Inferior parietal cortex (tissue), 1 donor: ENCODE measurements at regions not wholly inside any gene's neighbourhood (a gene's known extent, or its start where the extent isn't known, plus 50 kb on each side); places are given as distances from the start of the nearest gene placed in this dataset.
"Not testable (repeated sequence)": the region's sequence is repeated elsewhere in the genome, so short reads cannot be mapped to it uniquely, and the experiment has no call there.

Experiments
- DNase-seq: peaks from one replicate; pipeline ENCODE4 v3.0.0-alpha.2; 2016; ENCODE audit errors: extremely low spot score

DNA sequence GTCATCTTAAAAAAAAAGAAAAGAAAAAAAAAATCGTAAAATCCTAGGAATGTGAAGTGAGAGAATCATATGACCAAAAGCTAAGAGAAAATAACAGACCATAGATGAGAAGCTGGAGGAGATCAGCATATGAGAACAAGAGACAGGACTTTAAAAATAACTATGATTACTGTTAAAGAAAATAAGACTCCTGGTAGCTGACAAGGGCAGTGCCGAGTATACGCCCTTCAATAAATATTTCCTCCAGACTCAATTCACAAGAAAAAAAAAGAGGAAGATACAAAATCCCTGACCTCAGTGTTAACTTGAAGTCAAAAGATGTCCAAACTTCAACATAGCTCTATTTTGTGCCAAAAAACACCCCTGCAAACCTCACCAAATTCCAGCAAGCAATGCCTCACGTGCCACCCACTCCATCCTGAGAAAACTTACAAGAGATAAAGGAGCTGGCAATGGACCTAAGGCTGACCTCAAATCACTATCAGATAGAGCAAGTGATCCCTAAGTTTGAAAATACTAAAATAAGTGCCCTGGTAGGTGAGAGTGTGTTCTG is 817.2 kb downstream of the SOCS6 start:
- DNase-seq, result no peak

- DNase-seq, result no peak
Measured at GRCh38 chr18:71105078-71105819, 816.4 kb downstream of the SOCS6 start.

- DNase-seq, result no peak
Measured at GRCh38 chr18:71079606-71080005, 790.8 kb downstream of the SOCS6 start.

- DNase-seq, result no peak
Measured at GRCh38 chr18:71077451-71077850, 788.6 kb downstream of the SOCS6 start.

GRCh38 chr18:71075147-71075546 is 786.3 kb downstream of the SOCS6 start:
- DNase-seq, result no peak

- no peak for DNase-seq
Measured at GRCh38 chr18:71068338-71068737, 779.5 kb downstream of the SOCS6 start.

DNA sequence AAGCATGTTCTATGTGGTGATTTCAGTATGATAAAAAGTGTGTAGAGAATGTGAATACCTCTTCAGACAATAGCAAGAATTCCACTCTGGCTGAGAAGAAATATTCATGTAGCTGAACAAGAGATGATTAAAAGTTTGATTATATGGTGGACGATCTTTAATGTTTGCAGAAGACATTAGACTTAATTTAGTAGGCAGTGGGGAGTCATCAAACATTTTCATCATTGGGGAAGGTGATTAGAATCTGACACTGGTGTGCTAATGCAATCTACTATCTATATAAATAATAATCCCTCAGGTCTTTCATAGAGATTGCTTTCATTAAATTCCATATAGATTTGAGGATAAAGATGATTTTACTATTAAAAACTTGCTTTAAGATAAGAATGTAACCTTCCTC is 761.0 kb downstream of the SOCS6 start:
- no peak for DNase-seq

GRCh38 chr18:71047882-71048281 is 759.0 kb downstream of the SOCS6 start:
- no peak for DNase-seq

DNA sequence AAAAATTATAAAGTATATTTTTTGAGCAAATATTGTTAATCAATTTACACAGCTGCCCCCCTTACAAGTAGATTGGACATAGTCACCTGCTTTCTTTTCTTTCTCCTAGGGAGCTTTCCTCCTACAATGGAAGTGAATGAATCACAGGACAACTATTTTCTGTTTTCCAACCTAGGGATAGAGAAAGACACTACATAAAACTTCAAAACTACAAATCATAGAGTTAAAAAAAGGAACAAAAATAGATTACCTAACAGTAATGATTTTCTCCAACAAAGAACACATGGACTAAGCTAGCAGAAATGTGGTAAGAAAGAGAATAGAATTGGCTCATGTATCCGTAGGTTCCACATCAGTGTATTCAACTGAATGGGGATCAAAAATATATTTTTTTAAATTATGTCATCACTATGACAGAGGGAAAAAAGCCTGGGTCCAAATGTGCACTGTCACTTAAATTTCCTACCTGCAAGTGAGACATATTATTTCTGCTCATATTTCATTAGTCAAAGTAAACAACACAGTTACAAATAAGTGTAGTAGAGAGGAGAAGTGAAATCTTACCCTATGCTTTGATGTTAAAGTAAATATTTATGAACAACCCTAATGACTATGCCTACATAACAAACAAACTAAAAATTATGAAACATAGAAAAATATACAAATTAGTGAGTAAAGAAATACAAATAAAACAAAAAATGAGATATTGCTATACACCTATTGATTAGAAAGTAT is 756.7 kb downstream of the SOCS6 start:
- no peak for DNase-seq

DNA sequence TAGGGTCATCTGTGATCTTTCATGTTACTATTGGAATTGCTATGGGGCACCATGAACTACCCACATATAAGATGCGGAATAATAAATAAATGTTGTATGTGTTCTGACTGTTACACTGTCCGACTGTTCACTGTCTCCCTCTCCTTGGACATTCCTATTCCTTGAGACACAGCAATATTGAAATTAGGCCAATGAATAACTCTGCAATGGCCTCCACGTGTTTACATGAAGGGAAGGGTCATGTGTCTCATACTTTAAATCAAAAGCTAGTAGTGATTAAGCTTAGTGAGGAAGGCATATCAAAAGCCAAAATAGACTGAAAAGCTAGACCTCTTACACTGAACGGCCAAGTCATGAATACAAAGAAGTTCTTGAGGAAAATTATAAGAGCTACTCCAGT is 751.3 kb downstream of the SOCS6 start:
- no peak for DNase-seq

DNA sequence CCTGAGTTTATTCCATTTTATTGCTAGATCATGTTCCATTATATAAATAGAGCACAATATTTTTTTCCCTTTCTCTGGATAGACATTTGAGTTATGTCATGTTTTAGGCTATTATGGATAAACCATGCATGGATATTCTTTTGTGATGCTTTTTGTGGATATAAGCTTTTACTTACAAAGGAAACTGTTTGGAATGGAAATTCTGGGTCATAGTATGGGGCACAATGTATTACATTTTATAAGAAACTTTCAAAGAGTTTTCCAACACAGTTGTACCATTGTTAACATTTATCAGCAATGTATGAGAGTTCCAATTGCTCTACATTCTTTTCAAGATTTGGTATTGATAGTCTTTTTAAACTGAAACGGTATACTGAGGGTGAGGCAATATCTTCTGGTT is 749.4 kb downstream of the SOCS6 start:
- DNase-seq, result no peak

DNA sequence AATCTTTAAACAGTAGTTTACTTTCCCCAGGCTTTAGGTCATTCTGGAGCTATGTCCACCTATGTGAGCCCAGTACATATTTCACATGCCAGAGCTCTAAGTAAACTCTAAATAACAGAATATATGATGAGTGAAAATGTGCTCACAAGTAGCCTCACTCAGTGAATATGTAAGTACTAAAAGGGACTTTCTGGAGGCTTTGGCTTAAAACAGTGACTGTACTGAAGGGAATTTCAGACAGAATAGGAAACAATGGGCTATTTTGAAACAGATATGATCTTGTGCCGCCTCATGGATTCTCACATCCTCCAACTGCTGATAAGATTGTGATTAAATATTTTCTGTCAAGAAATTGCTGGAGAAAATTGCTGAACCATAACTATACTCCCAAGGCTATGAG is 747.9 kb downstream of the SOCS6 start:
- DNase-seq, result no peak

DNA sequence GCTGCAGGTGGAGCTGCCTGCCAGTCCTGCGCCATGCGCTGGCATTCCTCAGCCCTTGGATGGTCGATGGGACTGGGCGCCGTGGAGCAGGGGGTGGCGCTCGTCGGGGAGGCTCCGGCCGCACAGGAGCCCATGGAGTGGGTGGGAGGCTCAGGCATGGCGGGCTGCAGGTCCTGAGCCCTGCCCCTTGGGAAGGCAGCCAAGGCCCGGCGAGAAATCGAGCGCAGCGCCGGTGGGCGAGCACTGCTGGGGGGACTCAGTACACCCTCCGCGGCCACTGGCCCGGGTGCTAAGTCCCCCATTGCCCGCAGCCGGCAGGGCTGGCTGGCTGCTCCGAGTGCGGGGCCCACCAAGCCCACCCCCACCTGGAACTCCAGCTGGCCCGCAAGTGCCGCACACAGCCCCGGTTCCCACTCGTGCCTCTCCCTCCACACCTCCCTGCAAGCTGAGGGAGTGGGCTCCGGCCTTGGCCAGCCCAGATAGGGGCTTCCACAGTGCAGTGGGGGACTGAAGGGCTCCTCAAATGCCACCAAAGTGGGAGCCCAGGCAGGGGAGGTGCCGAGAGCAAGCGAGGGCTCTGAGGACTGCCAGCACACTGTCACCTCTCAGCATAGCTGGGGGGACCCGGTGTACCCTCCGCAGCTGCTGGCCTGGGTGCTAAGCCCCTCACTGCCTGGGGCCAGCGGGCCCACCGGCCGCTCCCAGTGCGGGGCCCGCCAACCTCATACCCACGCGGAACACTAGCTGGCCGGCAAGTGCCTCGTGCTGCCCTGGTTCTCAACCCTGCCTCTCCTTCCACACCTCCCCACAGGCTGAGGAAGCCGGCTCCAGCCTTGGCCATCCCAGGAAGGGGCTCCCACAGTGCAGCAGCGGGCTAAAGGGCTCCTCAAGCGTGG is 742.7 kb downstream of the SOCS6 start:
- DNase-seq, result not testable (repeated sequence)

GRCh38 chr18:71030085-71030484 is 741.2 kb downstream of the SOCS6 start:
- not testable (repeated sequence) for DNase-seq

DNA sequence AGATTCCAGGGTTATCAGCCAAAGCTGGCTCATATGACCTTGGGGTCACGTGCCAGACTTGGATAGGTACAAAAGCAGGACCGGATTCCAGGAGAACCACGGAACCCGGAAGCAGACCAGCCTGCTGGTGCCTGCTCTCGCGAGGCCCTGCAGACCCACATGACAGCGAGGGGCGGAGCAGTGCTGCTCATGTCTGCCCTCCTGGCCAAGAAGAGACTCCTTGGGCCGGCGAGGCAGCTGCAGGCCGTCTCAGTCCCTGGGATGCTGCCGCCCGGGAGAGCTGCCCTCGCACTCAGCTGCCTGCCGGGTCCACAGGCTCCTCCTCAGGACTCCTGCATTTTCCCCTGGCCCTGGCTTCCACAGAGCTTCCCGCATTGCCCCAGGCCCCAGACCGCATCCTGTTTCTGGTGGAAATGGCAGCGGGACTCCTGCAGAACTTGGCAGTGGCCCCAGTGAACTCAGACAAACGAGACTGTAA is 739.5 kb downstream of the SOCS6 start:
- no peak for DNase-seq

- no peak for DNase-seq
Measured at GRCh38 chr18:71027531-71027930, 738.7 kb downstream of the SOCS6 start.

DNA sequence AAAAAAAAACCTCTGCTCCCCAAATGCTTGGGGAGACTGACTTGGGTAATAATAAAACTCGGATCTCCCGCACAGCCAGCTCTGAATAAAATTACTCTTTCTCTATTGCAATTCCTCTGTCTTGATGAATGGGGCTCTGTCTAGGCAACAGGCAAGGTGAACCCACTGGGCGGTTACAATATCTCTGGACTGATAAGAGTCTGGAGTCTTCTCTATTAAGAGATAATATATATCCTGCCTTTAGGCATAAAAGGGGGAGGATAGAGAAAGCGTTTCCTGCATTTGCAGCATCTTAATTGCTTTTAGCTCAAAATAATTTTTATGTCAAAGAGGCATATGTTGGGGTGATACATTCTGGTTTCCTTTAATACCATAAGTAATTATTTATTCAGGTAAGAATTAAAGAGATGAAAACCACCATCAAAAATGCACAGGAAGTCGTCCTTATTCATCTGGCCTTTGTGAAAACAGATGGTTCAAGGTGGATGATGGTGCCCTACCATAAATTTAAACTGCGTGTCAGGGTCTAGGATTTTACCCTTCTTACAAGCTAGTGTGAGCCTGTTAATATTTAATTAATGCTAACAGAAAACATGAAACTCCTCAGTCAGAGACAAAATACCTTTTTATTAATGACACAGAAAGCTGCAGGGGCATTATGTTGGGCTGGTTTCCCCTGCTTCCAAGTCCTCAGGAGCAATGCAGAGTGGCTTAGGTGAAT is 736.8 kb downstream of the SOCS6 start:
- no peak for DNase-seq

DNA sequence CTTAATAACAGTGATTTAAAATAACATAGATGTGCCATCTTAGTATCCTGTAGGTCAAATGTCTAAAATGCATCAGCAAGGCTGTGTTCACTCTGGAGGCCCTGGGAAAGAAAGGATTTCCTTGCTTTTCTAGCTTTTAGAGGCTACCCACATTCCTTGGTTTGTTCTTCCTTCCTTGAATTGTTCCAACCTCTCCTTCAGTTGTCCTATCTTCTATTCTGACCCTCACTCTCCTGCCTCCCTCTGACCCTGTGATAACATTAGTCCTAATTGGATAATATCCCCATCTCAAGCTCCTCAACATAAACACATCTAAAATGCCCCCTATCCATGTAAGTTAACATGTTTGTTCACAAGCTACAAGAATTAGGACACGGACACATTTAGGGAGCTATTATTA is 733.5 kb downstream of the SOCS6 start:
- no peak for DNase-seq

DNA sequence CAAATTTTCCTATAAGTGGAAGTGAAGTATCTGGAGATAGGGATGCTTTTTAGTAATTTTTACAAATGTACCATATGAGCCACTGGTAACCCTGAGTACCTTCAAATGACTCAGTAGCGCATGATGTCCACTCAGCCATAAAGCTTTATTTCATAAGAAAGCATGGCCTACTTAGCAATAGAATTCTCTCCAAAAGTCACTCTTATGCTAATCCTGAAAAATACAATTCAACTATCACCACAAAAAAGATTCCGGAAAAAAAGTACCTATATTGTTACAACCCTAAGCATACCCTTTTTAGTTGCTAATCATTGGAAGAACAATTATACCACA is 732.2 kb downstream of the SOCS6 start:
- DNase-seq, result no peak

DNA sequence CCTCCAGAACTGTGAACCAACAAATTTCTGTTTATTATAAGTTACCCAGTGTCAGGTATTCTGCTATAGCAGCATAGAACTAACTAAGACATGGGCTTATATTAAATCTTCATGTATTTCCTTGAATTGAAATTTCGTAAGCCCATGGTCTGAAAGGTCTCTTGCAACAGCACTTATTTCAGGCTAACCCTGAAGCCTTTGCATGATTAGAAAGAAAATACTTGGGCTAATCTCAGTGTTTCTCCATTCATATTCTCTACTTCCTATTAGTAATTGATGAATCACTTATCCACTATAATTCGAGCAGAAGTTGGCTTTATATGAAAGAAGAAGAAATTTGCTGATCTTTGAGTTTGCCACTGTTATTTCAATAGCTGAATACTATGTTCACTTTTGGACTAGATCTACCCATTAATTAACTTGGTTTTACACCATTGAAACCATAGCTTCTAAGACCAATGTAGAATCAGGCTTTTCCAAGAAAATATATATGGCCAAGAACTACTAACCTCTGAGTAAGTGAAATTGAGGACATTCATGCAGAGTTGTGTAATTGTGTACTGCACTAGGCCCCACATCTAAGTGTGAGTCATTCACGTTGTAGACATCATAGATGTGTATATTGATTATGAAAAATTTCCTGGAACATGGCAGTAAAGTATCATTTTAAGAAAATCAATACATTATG is 731.6 kb downstream of the SOCS6 start:
- no peak for DNase-seq

- DNase-seq, result no peak
Measured at GRCh38 chr18:71018816-71019215, 730.0 kb downstream of the SOCS6 start.
